Liver (tissue), 8 donors: ENCODE measurements at regions not wholly inside any gene's neighbourhood (a gene's known extent, or its start where the extent isn't known, plus 50 kb on each side); places are given as distances from the start of the nearest gene placed in this dataset.

Experiments
- DNase-seq: peaks from one replicate; pipeline ENCODE4 v3.0.0-alpha.2; 2017; ENCODE audit warnings: low spot score
- H3K27ac ChIP-seq, 2 donors: one replicate each; pipeline ENCODE4 v1.7.0; 2013; ENCODE audit warnings: inconsistent platforms in 2 of 2, low read length in 2 of 2, control low read depth in 1 of 2, low read depth in 1 of 2, mild to moderate bottlenecking in 1 of 2
- H3K27me3 ChIP-seq, 4 donors: one replicate each; pipeline versions ENCODE4 v1.6.1 to v1.7.0; 2013; ENCODE audit warnings: low read length in 3 of 4, inconsistent platforms in 1 of 4, mild to moderate bottlenecking in 1 of 4, moderate library complexity in 1 of 4; ENCODE audit not compliant: control insufficient read depth in 4 of 4, insufficient read depth in 4 of 4
- H3K36me3 ChIP-seq, 4 donors: one replicate each; pipeline versions ENCODE4 v1.6.1 to v1.7.0; 2013; ENCODE audit warnings: low read length in 3 of 4, mild to moderate bottlenecking in 3 of 4, low read depth in 1 of 4, moderate library complexity in 1 of 4; ENCODE audit not compliant: control insufficient read depth in 4 of 4, insufficient read depth in 3 of 4
- H3K4me1 ChIP-seq, 4 donors: one replicate each; pipeline versions ENCODE4 v1.6.1 to v1.7.0; 2013; ENCODE audit warnings: low read length in 3 of 4, mild to moderate bottlenecking in 3 of 4, moderate library complexity in 1 of 4; ENCODE audit not compliant: control insufficient read depth in 4 of 4, insufficient read depth in 4 of 4
- H3K4me3 ChIP-seq, 3 donors: one replicate each; pipeline versions ENCODE4 v1.6.1 to v1.7.0; 2013; ENCODE audit warnings: low read length in 3 of 3, control low read depth in 1 of 3, low read depth in 1 of 3, mild to moderate bottlenecking in 1 of 3
- H3K9ac ChIP-seq, 2 donors: one replicate each; pipeline ENCODE4 v1.7.0; 2013; ENCODE audit warnings: low read length in 2 of 2, mild to moderate bottlenecking in 2 of 2, moderate library complexity in 2 of 2, control low read depth in 1 of 2, low read depth in 1 of 2
- H3K9me3 ChIP-seq, 4 donors: one replicate each; pipeline versions ENCODE4 v1.6.1 to v1.7.0; 2013; ENCODE audit warnings: low read length in 3 of 4; ENCODE audit not compliant: control insufficient read depth in 4 of 4
- ATF3 ChIP-seq: IDR thresholded peaks from 2 replicates; pipeline ENCODE4 v1.6.1; 2016; ENCODE audit warnings: antibody characterized with exemption
- EGR1 ChIP-seq, 2 donors: IDR thresholded peaks; 2 replicates each; pipeline ENCODE4 v1.6.1; 2016 to 2018; ENCODE audit warnings: antibody characterized with exemption in 2 of 2, low read depth in 2 of 2
- FOXA2 ChIP-seq: IDR thresholded peaks from 2 replicates; pipeline ENCODE4 v1.6.1; 2016; ENCODE audit warnings: antibody characterized with exemption
- GABPA ChIP-seq, 2 donors: IDR thresholded peaks in 1 of 2; conservative IDR thresholded peaks in 1 of 2; 2 replicates each; pipeline ENCODE4 v1.6.1; 2016; ENCODE audit warnings: antibody characterized with exemption in 2 of 2, mild to moderate bottlenecking in 1 of 2, moderate library complexity in 1 of 2
- HNF4G ChIP-seq: IDR thresholded peaks from 2 replicates; pipeline ENCODE4 v1.6.1; 2016; ENCODE audit warnings: antibody characterized with exemption
- JUND ChIP-seq, 2 donors: IDR thresholded peaks; 2 replicates each; pipeline ENCODE4 v1.6.1; 2016; ENCODE audit warnings: antibody characterized with exemption in 2 of 2
- RAD21 ChIP-seq, 2 donors: IDR thresholded peaks; 2 replicates each; pipeline ENCODE4 v1.6.1; 2016; ENCODE audit warnings: antibody characterized with exemption in 2 of 2, mild to moderate bottlenecking in 2 of 2
- REST ChIP-seq: IDR thresholded peaks from 2 replicates; pipeline ENCODE4 v1.6.1; 2016; ENCODE audit warnings: antibody characterized with exemption, mild to moderate bottlenecking
- RXRA ChIP-seq, 2 donors: IDR thresholded peaks; 2 replicates each; pipeline ENCODE4 v1.6.1; 2017 to 2018; ENCODE audit warnings: antibody characterized with exemption in 2 of 2, mild to moderate bottlenecking in 1 of 2
- SP1 ChIP-seq: IDR thresholded peaks from 2 replicates; pipeline ENCODE4 v1.6.1; 2018; ENCODE audit warnings: antibody characterized with exemption, mild to moderate bottlenecking
- TAF1 ChIP-seq: conservative IDR thresholded peaks from 2 replicates; pipeline ENCODE4 v1.6.1; 2016; ENCODE audit warnings: antibody characterized with exemption, mild to moderate bottlenecking
- YY1 ChIP-seq: IDR thresholded peaks from 2 replicates; pipeline ENCODE4 v1.6.1; 2016; ENCODE audit warnings: antibody characterized with exemption, mild to moderate bottlenecking
- ZBTB33 ChIP-seq: IDR thresholded peaks from 2 replicates; pipeline ENCODE4 v1.6.1; 2016; ENCODE audit warnings: antibody characterized with exemption
- WGBS: extraction: QIAGEN DNeasy Blood & Tissue Kit; methylation state at CpG from one replicate; pipeline ENCODE4 v1.1.7; 2013; 5-methylcytosine and 5-hydroxymethylcytosine counted together
- TF ChIP-seq, protein P1 (sequence below): IDR thresholded peaks from 2 replicates; pipeline ENCODE4 v1.6.1; 2016; ENCODE audit warnings: antibody characterized with exemption
- TF ChIP-seq, protein P2 (sequence below): fragments of 150-350 bp; IDR thresholded peaks from 2 replicates; pipeline ENCODE4 v1.5.1; 2017; ENCODE audit warnings: improper control_type of control experiment, low read depth, low read length; ENCODE audit not compliant: missing input control
- donor health status: healthy.
- donor health status: healthy.
- donor health status: healthy.
- donor health status: healthy.
- donor health status: healthy.

GRCh38 chr12:97752129-97752528, 289.5 kb downstream of the RMST start:
- no peak overlapping the region for H3K27ac ChIP-seq
- DNase-seq = no peak
- no peak overlapping the region for H3K4me3 ChIP-seq
- H3K27me3 ChIP-seq = no peaks in the 10 kb centered on the region
- H3K4me1 ChIP-seq = no peaks in the 10 kb centered on the region
- H3K9me3 ChIP-seq = peaks cover 0 to 2% (median 0%) of the 10 kb centered on the region in 4 donors
- TF ChIP-seq FOXA2 (no peak), JUND (IDR thresholded peaks at IDR 0.05) (no peak), ZBTB33 (no peak), EGR1 (IDR thresholded peaks at IDR 0.05; ENCODE audit: low read depth in 2 of 2) (no peak), GABPA (IDR thresholded peaks at IDR 0.05 in 1 of 2, conservative IDR thresholded peaks at IDR 0.05 in 1 of 2) (no peak), RAD21 (IDR thresholded peaks at IDR 0.05) (no peak)
- H3K36me3 ChIP-seq = no peaks in the 10 kb centered on the region
- H3K9ac ChIP-seq = no peak overlapping the region

DNA sequence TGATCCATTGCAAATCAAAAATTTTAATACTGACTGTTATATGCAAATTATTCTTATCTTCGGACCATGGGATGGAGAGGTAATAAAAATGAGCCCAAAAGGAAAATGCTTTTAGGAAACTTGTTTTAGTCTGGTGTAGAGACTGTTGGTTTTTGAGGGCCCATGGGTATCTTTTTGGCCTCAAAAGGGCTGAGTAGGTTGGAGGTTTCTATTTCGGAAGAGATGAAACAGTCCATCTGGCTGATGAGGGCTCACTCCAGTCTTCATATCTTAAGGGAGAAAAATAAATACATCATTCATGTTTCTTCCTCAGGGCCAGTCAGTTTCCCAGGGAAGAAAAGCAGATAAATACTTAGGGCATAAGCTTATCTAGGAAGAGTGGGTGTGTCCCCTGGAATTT, 290.7 kb downstream of the RMST start:
- Histone ChIP-seq H3K9me3 (peaks cover 0 to 2% (median 0%) of the 10 kb centered on the region in 4 donors), H3K27ac (no peak overlapping the region), H3K4me1 (no peaks in the 10 kb centered on the region), H3K27me3 (no peaks in the 10 kb centered on the region), H3K4me3 (no peak overlapping the region), H3K9ac (no peak overlapping the region), H3K36me3 (no peaks in the 10 kb centered on the region)
- DNase-seq = no peak
- TF ChIP-seq, protein P1, sequence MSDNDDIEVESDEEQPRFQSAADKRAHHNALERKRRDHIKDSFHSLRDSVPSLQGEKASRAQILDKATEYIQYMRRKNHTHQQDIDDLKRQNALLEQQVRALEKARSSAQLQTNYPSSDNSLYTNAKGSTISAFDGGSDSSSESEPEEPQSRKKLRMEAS = no peak
- no peak for TF ChIP-seq RAD21 (IDR thresholded peaks at IDR 0.05)
- TF ChIP-seq YY1 = no peak
- TF ChIP-seq ATF3 = no peak
- no peak for TF ChIP-seq EGR1 (IDR thresholded peaks at IDR 0.05; ENCODE audit: low read depth in 2 of 2)
- no peak for TF ChIP-seq REST
- no peak for TF ChIP-seq GABPA (IDR thresholded peaks at IDR 0.05 in 1 of 2, conservative IDR thresholded peaks at IDR 0.05 in 1 of 2)
- no peak for TF ChIP-seq SP1
- TF ChIP-seq JUND (IDR thresholded peaks at IDR 0.05) = no peak
- no peak for TF ChIP-seq HNF4G
- TF ChIP-seq TAF1 = no peak
- no peak for TF ChIP-seq ZBTB33
- TF ChIP-seq, protein P2, sequence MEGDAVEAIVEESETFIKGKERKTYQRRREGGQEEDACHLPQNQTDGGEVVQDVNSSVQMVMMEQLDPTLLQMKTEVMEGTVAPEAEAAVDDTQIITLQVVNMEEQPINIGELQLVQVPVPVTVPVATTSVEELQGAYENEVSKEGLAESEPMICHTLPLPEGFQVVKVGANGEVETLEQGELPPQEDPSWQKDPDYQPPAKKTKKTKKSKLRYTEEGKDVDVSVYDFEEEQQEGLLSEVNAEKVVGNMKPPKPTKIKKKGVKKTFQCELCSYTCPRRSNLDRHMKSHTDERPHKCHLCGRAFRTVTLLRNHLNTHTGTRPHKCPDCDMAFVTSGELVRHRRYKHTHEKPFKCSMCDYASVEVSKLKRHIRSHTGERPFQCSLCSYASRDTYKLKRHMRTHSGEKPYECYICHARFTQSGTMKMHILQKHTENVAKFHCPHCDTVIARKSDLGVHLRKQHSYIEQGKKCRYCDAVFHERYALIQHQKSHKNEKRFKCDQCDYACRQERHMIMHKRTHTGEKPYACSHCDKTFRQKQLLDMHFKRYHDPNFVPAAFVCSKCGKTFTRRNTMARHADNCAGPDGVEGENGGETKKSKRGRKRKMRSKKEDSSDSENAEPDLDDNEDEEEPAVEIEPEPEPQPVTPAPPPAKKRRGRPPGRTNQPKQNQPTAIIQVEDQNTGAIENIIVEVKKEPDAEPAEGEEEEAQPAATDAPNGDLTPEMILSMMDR = no peak
- TF ChIP-seq RXRA (IDR thresholded peaks at IDR 0.05) = no peak
- WGBS = 78% methylated on average over 2 of the region's 2 CpGs
